ENCODE measurements at regions not wholly inside any gene's neighbourhood (a gene's known extent, or its start where the extent isn't known, plus 50 kb on each side); places are given as distances from the start of the nearest gene placed in this dataset.

DNA sequence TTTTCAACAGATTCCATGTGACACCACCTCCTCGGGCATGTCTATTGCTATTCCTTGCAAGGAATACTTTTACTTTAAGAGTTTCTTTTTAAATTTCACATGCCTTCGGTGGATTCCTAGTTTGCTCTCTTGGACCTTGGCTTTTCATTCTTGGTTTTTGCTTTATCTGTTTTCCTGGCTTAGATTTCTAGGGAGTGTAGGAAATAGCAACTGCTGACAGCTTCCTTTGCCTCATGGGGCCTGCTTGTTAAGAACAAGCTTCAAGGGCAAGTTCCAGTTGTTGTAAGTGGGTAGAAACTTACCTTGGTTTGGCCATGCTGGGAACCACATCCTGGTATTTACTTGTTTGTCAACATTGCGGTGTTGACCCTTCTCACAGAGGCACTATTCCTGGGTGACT lies 348.5 kb downstream of the DMAC1 start:
- no peak for TF ChIP-seq CHD2 (IDR thresholded peaks at IDR 0.05; ENCODE audit: low read length, partially characterized antibody)
- no peak for TF ChIP-seq FOSL2 (IDR thresholded peaks at IDR 0.05; ENCODE audit: borderline replicate concordance, low read depth)
- TF ChIP-seq GATA2 (CRISPR knock-in tag; IDR thresholded peaks at IDR 0.05) = no peak
- no peak for TF ChIP-seq SIN3A (IDR thresholded peaks at IDR 0.05; ENCODE audit: borderline replicate concordance, low read depth, low read length)
- no peak for TF ChIP-seq NFIC (IDR thresholded peaks at IDR 0.05; ENCODE audit: borderline replicate concordance)
- TF ChIP-seq, protein P1, sequence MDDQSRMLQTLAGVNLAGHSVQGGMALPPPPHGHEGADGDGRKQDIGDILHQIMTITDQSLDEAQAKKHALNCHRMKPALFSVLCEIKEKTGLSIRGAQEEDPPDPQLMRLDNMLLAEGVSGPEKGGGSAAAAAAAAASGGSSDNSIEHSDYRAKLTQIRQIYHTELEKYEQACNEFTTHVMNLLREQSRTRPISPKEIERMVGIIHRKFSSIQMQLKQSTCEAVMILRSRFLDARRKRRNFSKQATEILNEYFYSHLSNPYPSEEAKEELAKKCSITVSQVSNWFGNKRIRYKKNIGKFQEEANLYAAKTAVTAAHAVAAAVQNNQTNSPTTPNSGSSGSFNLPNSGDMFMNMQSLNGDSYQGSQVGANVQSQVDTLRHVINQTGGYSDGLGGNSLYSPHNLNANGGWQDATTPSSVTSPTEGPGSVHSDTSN (IDR thresholded peaks at IDR 0.05) = no peak
- TF ChIP-seq ELF1 (IDR thresholded peaks at IDR 0.05) = no peak
- no peaks in the 10 kb centered on the region for H3F3A ChIP-seq (replicated peaks; ENCODE audit: insufficient read depth)
- H3K27ac ChIP-seq (ENCODE audit: low read depth in 2 of 2, low read length in 1 of 2) = no peak overlapping the region
- WGBS (ENCODE audit: low lambda C conversion rate) = 49% methylated on average over 3 of the region's 3 CpGs
- ChIA-PET CTCF (interaction anchor here (0.7 kb wide), 1 partner anchor 43 kb away, joined by 3 read pairs; no protein-coding TSS in a partner anchor), POLR2A (no interaction called here)
- H3K9me3 ChIP-seq = no peaks in the 10 kb centered on the region
- no peak overlapping the region for H3K4me2 ChIP-seq
- no peaks in the 10 kb centered on the region for H4K20me1 ChIP-seq (ENCODE audit: insufficient read depth)
- H3K4me3 ChIP-seq (ENCODE audit: low read depth in 2 of 2, low read length in 1 of 2) = no peak overlapping the region
- H3K79me2 ChIP-seq (ENCODE audit: insufficient read depth) = no peaks in the 10 kb centered on the region
- no peak overlapping the region for H3K9ac ChIP-seq
- no peaks in the 10 kb centered on the region for H3K27me3 ChIP-seq (ENCODE audit: insufficient read depth)
- no peaks in the 10 kb centered on the region for H3K4me1 ChIP-seq (ENCODE audit: control insufficient read depth in 1 of 2, insufficient read depth in 2 of 2, low read depth in 1 of 2, low read length in 1 of 2)
- DNase-seq = no peak
- H2AFZ ChIP-seq (ENCODE audit: low read depth) = no peak overlapping the region
- no peaks in the 10 kb centered on the region for H3K36me3 ChIP-seq (replicated peaks in 1 of 2; ENCODE audit: control insufficient read depth in 1 of 2, insufficient read depth in 2 of 2, low read length in 1 of 2)
- H3K9me2 ChIP-seq = no peaks in the 10 kb centered on the region

DNA sequence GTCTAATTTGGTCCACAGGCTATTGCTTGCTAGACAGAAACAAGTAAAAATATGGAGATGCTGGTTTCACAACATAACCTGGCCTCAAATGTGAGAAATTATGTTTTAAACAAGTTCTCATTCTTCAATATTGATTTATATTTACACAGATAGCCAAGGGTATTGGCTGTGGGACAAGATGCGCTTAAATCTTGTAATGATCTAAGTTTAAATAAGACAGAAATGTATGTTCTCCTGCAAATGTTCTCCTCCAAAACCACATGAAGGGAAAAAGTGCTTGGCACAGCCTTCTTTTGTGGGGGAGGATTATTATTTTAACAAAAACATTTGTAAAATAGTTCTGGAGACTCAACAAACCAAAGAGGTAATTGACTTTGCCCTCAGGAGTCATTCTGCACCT lies 356.0 kb downstream of the DMAC1 start:
- no peaks in the 10 kb centered on the region for H3K79me2 ChIP-seq (ENCODE audit: insufficient read depth)
- POLR2A ChIA-PET = no interaction called here
- 52% methylated on average over 1 of the region's 1 CpG for WGBS (ENCODE audit: low lambda C conversion rate)

More for the DNA sequence above, 356.0 kb downstream of the DMAC1 start:
- Histone ChIP-seq H3F3A (replicated peaks; ENCODE audit: insufficient read depth) (no peaks in the 10 kb centered on the region), H2AFZ (ENCODE audit: low read depth) (no peak overlapping the region), H3K27me3 (ENCODE audit: insufficient read depth) (no peaks in the 10 kb centered on the region), H3K9me2 (no peaks in the 10 kb centered on the region), H3K4me3 (ENCODE audit: low read depth in 2 of 2, low read length in 1 of 2) (no peak overlapping the region), H3K4me1 (ENCODE audit: control insufficient read depth in 1 of 2, insufficient read depth in 2 of 2, low read depth in 1 of 2, low read length in 1 of 2) (no peaks in the 10 kb centered on the region; a peak in 1 of 4 replicates), H4K20me1 (ENCODE audit: insufficient read depth) (no peaks in the 10 kb centered on the region), H3K36me3 (replicated peaks in 1 of 2; ENCODE audit: control insufficient read depth in 1 of 2, insufficient read depth in 2 of 2, low read length in 1 of 2) (no peaks in the 10 kb centered on the region), H3K27ac (ENCODE audit: low read depth in 2 of 2, low read length in 1 of 2) (no peak overlapping the region), H3K9ac (no peak overlapping the region), H3K4me2 (no peak overlapping the region), H3K9me3 (no peaks in the 10 kb centered on the region)
- CTCF ChIA-PET = no interaction called here
- TF ChIP-seq, protein P2, sequence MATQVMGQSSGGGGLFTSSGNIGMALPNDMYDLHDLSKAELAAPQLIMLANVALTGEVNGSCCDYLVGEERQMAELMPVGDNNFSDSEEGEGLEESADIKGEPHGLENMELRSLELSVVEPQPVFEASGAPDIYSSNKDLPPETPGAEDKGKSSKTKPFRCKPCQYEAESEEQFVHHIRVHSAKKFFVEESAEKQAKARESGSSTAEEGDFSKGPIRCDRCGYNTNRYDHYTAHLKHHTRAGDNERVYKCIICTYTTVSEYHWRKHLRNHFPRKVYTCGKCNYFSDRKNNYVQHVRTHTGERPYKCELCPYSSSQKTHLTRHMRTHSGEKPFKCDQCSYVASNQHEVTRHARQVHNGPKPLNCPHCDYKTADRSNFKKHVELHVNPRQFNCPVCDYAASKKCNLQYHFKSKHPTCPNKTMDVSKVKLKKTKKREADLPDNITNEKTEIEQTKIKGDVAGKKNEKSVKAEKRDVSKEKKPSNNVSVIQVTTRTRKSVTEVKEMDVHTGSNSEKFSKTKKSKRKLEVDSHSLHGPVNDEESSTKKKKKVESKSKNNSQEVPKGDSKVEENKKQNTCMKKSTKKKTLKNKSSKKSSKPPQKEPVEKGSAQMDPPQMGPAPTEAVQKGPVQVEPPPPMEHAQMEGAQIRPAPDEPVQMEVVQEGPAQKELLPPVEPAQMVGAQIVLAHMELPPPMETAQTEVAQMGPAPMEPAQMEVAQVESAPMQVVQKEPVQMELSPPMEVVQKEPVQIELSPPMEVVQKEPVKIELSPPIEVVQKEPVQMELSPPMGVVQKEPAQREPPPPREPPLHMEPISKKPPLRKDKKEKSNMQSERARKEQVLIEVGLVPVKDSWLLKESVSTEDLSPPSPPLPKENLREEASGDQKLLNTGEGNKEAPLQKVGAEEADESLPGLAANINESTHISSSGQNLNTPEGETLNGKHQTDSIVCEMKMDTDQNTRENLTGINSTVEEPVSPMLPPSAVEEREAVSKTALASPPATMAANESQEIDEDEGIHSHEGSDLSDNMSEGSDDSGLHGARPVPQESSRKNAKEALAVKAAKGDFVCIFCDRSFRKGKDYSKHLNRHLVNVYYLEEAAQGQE (IDR thresholded peaks at IDR 0.05; ENCODE audit: low read depth, low read length) = no peak
- TF ChIP-seq FOXJ3 (CRISPR knock-in tag; IDR thresholded peaks at IDR 0.05) = no peak
- TF ChIP-seq, protein P3, sequence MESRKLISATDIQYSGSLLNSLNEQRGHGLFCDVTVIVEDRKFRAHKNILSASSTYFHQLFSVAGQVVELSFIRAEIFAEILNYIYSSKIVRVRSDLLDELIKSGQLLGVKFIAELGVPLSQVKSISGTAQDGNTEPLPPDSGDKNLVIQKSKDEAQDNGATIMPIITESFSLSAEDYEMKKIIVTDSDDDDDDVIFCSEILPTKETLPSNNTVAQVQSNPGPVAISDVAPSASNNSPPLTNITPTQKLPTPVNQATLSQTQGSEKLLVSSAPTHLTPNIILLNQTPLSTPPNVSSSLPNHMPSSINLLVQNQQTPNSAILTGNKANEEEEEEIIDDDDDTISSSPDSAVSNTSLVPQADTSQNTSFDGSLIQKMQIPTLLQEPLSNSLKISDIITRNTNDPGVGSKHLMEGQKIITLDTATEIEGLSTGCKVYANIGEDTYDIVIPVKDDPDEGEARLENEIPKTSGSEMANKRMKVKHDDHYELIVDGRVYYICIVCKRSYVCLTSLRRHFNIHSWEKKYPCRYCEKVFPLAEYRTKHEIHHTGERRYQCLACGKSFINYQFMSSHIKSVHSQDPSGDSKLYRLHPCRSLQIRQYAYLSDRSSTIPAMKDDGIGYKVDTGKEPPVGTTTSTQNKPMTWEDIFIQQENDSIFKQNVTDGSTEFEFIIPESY (IDR thresholded peaks at IDR 0.05; ENCODE audit: borderline replicate concordance, low read depth) = no peak
- TF ChIP-seq POLR2AphosphoS5 (IDR thresholded peaks at IDR 0.05; ENCODE audit: low read depth, low read length) = no peak
- TF ChIP-seq, protein P1 (IDR thresholded peaks at IDR 0.05) = no peak
- TF ChIP-seq, protein P4, sequence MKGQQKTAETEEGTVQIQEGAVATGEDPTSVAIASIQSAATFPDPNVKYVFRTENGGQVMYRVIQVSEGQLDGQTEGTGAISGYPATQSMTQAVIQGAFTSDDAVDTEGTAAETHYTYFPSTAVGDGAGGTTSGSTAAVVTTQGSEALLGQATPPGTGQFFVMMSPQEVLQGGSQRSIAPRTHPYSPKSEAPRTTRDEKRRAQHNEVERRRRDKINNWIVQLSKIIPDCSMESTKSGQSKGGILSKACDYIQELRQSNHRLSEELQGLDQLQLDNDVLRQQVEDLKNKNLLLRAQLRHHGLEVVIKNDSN (IDR thresholded peaks at IDR 0.05; ENCODE audit: borderline replicate concordance, low read depth) = no peak
- TF ChIP-seq GABPA (IDR thresholded peaks at IDR 0.05; ENCODE audit: low read depth) = no peak
- TF ChIP-seq NFIC (IDR thresholded peaks at IDR 0.05; ENCODE audit: borderline replicate concordance) = no peak
- TF ChIP-seq EP300 (IDR thresholded peaks at IDR 0.05; ENCODE audit: borderline replicate concordance in 1 of 2, low read depth in 1 of 2, low read length in 1 of 2) = no peak
- TF ChIP-seq, protein P5, sequence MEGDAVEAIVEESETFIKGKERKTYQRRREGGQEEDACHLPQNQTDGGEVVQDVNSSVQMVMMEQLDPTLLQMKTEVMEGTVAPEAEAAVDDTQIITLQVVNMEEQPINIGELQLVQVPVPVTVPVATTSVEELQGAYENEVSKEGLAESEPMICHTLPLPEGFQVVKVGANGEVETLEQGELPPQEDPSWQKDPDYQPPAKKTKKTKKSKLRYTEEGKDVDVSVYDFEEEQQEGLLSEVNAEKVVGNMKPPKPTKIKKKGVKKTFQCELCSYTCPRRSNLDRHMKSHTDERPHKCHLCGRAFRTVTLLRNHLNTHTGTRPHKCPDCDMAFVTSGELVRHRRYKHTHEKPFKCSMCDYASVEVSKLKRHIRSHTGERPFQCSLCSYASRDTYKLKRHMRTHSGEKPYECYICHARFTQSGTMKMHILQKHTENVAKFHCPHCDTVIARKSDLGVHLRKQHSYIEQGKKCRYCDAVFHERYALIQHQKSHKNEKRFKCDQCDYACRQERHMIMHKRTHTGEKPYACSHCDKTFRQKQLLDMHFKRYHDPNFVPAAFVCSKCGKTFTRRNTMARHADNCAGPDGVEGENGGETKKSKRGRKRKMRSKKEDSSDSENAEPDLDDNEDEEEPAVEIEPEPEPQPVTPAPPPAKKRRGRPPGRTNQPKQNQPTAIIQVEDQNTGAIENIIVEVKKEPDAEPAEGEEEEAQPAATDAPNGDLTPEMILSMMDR (IDR thresholded peaks at IDR 0.05) = no peak
- DNase-seq = no peak

Measured in SK-N-SH (cell line).